ENCODE measurements at regions not wholly inside any gene's neighbourhood (a gene's known extent, or its start where the extent isn't known, plus 50 kb on each side); places are given as distances from the start of the nearest gene placed in this dataset.

GRCh38 chr1:175894581-175894980 is 151.2 kb upstream of the TNR start:
- in situ Hi-C loops (cut with MboI; ENCODE audit: low pct_unique_long_range_greater_than_20kb in 2 of 9, low sequenced_read_pairs in 9 of 9, unreplicated experiment in 9 of 9) = loop anchor here in 2 of 9 experiments (25.0 kb wide), 1 partner anchor 732 kb away; no protein-coding TSS in a partner anchor

GRCh38 chr1:175893192-175893591 is 149.8 kb upstream of the TNR start:
- in situ Hi-C loops (cut with MboI; ENCODE audit: low pct_unique_long_range_greater_than_20kb in 2 of 9, low sequenced_read_pairs in 9 of 9, unreplicated experiment in 9 of 9) = loop anchor here in 2 of 9 experiments (25.0 kb wide), 1 partner anchor 731 kb away; no protein-coding TSS in a partner anchor
- H3K4me3 ChIP-seq = no peak overlapping the region
- no peak overlapping the region for H3K27ac ChIP-seq
- ATAC-seq (replicated peaks in 6 of 8) = no peak
- WGBS, 10 experiments = 30 to 93% (median 76%) methylated on average over 1 to 3 of the region's 3 CpGs; no CpG with 5 or more reads in 2 of the 10 experiments
- no peaks in the 10 kb centered on the region for H3K4me1 ChIP-seq (replicated peaks in 1 of 2)

More at GRCh38 chr1:175894581-175894980, 151.2 kb upstream of the TNR start:
- no peak for ATAC-seq (replicated peaks in 6 of 8)
- WGBS, 10 experiments = 50 to 100% (median 89%) methylated on average over 1 of the region's 1 CpG; no CpG with 5 or more reads in 3 of the 10 experiments
- Histone ChIP-seq H3K4me3 (no peak overlapping the region), H3K4me1 (replicated peaks in 1 of 2) (no peaks in the 10 kb centered on the region), H3K27ac (no peak overlapping the region)

- H3K4me1 ChIP-seq (replicated peaks in 1 of 2) = peaks cover 0 to 2% of the 10 kb centered on the region in 2 donors
- WGBS, 10 experiments = 50 to 100% (median 80%) methylated on average over 1 to 5 of the region's 5 CpGs; no CpG with 5 or more reads in 2 of the 10 experiments
- in situ Hi-C loops (cut with MboI; ENCODE audit: low pct_unique_long_range_greater_than_20kb in 2 of 9, low sequenced_read_pairs in 9 of 9, unreplicated experiment in 9 of 9) = loop anchor here in 2 of 9 experiments (25.0 kb wide), 1 partner anchor 730 kb away; no protein-coding TSS in a partner anchor
- H3K27ac ChIP-seq = no peak overlapping the region
- H3K4me3 ChIP-seq = no peak overlapping the region
- ATAC-seq (replicated peaks in 6 of 8) = no peak
Observed at GRCh38 chr1:175892686-175893085, 149.3 kb upstream of the TNR start.

- Histone ChIP-seq H3K4me3 (no peak overlapping the region), H3K27ac (no peak overlapping the region), H3K4me1 (replicated peaks in 1 of 2) (peaks cover 0 to 2% of the 10 kb centered on the region in 2 donors)
- in situ Hi-C loops (cut with MboI; ENCODE audit: low pct_unique_long_range_greater_than_20kb in 2 of 9, low sequenced_read_pairs in 9 of 9, unreplicated experiment in 9 of 9) = loop anchor here in 2 of 9 experiments (25.0 kb wide), 1 partner anchor 730 kb away; no protein-coding TSS in a partner anchor
- no peak for ATAC-seq (replicated peaks in 6 of 8)
- 50 to 94% (median 83%) methylated on average over 2 to 8 of the region's 10 CpGs; no CpG with 5 or more reads in 5 of the 10 experiments for WGBS, 10 experiments
Observed at GRCh38 chr1:175891783-175892309, 148.5 kb upstream of the TNR start.

- Histone ChIP-seq H3K4me3 (no peak overlapping the region), H3K4me1 (replicated peaks in 1 of 2) (peaks cover 1 to 3% of the 10 kb centered on the region in 2 donors), H3K27ac (no peak overlapping the region)
- in situ Hi-C loops (cut with MboI; ENCODE audit: low pct_unique_long_range_greater_than_20kb in 2 of 9, low sequenced_read_pairs in 9 of 9, unreplicated experiment in 9 of 9) = loop anchor here in 2 of 9 experiments (25.0 kb wide), 1 partner anchor 729 kb away; no protein-coding TSS in a partner anchor
- no peak for ATAC-seq (replicated peaks in 6 of 8)
- 86 to 100% (median 97%) methylated on average over 1 to 7 of the region's 7 CpGs; no CpG with 5 or more reads in 2 of the 10 experiments for WGBS, 10 experiments
Observed at GRCh38 chr1:175890958-175891357, 147.6 kb upstream of the TNR start.

- in situ Hi-C loops (cut with MboI; ENCODE audit: low pct_unique_long_range_greater_than_20kb in 2 of 9, low sequenced_read_pairs in 9 of 9, unreplicated experiment in 9 of 9) = loop anchor here in 2 of 9 experiments (25.0 kb wide), 1 partner anchor 728 kb away; no protein-coding TSS in a partner anchor
- no peak overlapping the region for H3K27ac ChIP-seq
- peaks cover 9 to 12% of the 10 kb centered on the region in 2 donors for H3K4me1 ChIP-seq (replicated peaks in 1 of 2)
- no peak overlapping the region for H3K4me3 ChIP-seq
- ATAC-seq (replicated peaks in 6 of 8) = no peak
- 80 to 100% (median 100%) methylated on average over 1 to 2 of the region's 2 CpGs; no CpG with 5 or more reads in 2 of the 10 experiments for WGBS, 10 experiments
Observed at GRCh38 chr1:175889848-175890247, 146.5 kb upstream of the TNR start.

GRCh38 chr1:175888996-175889395 is 145.6 kb upstream of the TNR start:
- WGBS, 10 experiments = 50 to 100% (median 90%) methylated on average over 1 to 2 of the region's 2 CpGs; no CpG with 5 or more reads in 6 of the 10 experiments
- Histone ChIP-seq H3K4me1 (replicated peaks in 1 of 2) (peaks cover 9 to 16% of the 10 kb centered on the region in 2 donors), H3K4me3 (no peak overlapping the region), H3K27ac (no peak overlapping the region)
- peak in 2 of 8 experiments; percentile 55 to 83 for ATAC-seq (replicated peaks in 6 of 8)
- in situ Hi-C loops (cut with MboI; ENCODE audit: low pct_unique_long_range_greater_than_20kb in 2 of 9, low sequenced_read_pairs in 9 of 9, unreplicated experiment in 9 of 9) = loop anchor here in 2 of 9 experiments (25.0 kb wide), 1 partner anchor 727 kb away; no protein-coding TSS in a partner anchor

- Histone ChIP-seq H3K27ac (no peak overlapping the region), H3K4me1 (replicated peaks in 1 of 2) (peaks cover 9 to 16% of the 10 kb centered on the region in 2 donors), H3K4me3 (no peak overlapping the region)
- peak; percentile 82 to 99 (median 97) for ATAC-seq (replicated peaks in 6 of 8)
- 8 to 70% (median 39%) methylated on average over 2 to 12 of the region's 17 CpGs; no CpG with 5 or more reads in 5 of the 10 experiments for WGBS, 10 experiments
- in situ Hi-C loops (cut with MboI; ENCODE audit: low pct_unique_long_range_greater_than_20kb in 2 of 9, low sequenced_read_pairs in 9 of 9, unreplicated experiment in 9 of 9) = loop anchor here in 2 of 9 experiments (25.0 kb wide), 1 partner anchor 726 kb away; no protein-coding TSS in a partner anchor
Observed at GRCh38 chr1:175887981-175888428, 144.6 kb upstream of the TNR start.

GRCh38 chr1:175887521-175887920 is 144.1 kb upstream of the TNR start:
- ATAC-seq (replicated peaks in 6 of 8) = peak in 3 of 8 experiments; percentile 15 to 44 (median 36)
- 74 to 100% (median 87%) methylated on average over 4 to 20 of the region's 20 CpGs; no CpG with 5 or more reads in 5 of the 10 experiments for WGBS, 10 experiments
- Histone ChIP-seq H3K27ac (no peak overlapping the region), H3K4me3 (no peak overlapping the region), H3K4me1 (replicated peaks in 1 of 2) (peaks cover 9 to 16% of the 10 kb centered on the region in 2 donors)
- in situ Hi-C loops (cut with MboI; ENCODE audit: low pct_unique_long_range_greater_than_20kb in 2 of 9, low sequenced_read_pairs in 9 of 9, unreplicated experiment in 9 of 9) = loop anchor here in 2 of 9 experiments (25.0 kb wide), 1 partner anchor 725 kb away; no protein-coding TSS in a partner anchor

- Histone ChIP-seq H3K27ac (no peak overlapping the region), H3K4me1 (replicated peaks in 1 of 2) (peaks cover 13 to 16% of the 10 kb centered on the region in 2 donors), H3K4me3 (no peak overlapping the region)
- in situ Hi-C loops (cut with MboI; ENCODE audit: low pct_unique_long_range_greater_than_20kb in 2 of 9, low sequenced_read_pairs in 9 of 9, unreplicated experiment in 9 of 9) = loop anchor here in 2 of 9 experiments (25.0 kb wide), 1 partner anchor 723 kb away; no protein-coding TSS in a partner anchor
- peak in 4 of 8 experiments; percentile 4 to 29 (median 18) for ATAC-seq (replicated peaks in 6 of 8)
Observed at GRCh38 chr1:175885326-175885725, 141.9 kb upstream of the TNR start.

- in situ Hi-C loops (cut with MboI; ENCODE audit: low pct_unique_long_range_greater_than_20kb in 2 of 9, low sequenced_read_pairs in 9 of 9, unreplicated experiment in 9 of 9) = loop anchor here in 2 of 9 experiments (25.0 kb wide), 1 partner anchor 722 kb away; no protein-coding TSS in a partner anchor
- no peak overlapping the region for H3K27ac ChIP-seq
- no peak for ATAC-seq (replicated peaks in 6 of 8)
- WGBS, 10 experiments = 33 to 80% (median 65%) methylated on average over 1 to 5 of the region's 5 CpGs; no CpG with 5 or more reads in 4 of the 10 experiments
- no peak overlapping the region for H3K4me3 ChIP-seq
- H3K4me1 ChIP-seq (replicated peaks in 1 of 2) = peaks cover 13 to 16% of the 10 kb centered on the region in 2 donors
Observed at GRCh38 chr1:175884369-175884768, 141.0 kb upstream of the TNR start.

- Histone ChIP-seq H3K4me1 (replicated peaks in 1 of 2) (peaks cover 13 to 14% of the 10 kb centered on the region in 2 donors), H3K27ac (no peak overlapping the region), H3K4me3 (no peak overlapping the region)
- ATAC-seq (replicated peaks in 6 of 8) = no peak
- in situ Hi-C loops (cut with MboI; ENCODE audit: low pct_unique_long_range_greater_than_20kb in 2 of 9, low sequenced_read_pairs in 9 of 9, unreplicated experiment in 9 of 9) = loop anchor here in 2 of 9 experiments (25.0 kb wide), 1 partner anchor 720 kb away; no protein-coding TSS in a partner anchor
- WGBS, 10 experiments = 75 to 100% (median 83%) methylated on average over 1 of the region's 1 CpG; no CpG with 5 or more reads in 7 of the 10 experiments
Observed at GRCh38 chr1:175882192-175882591, 138.8 kb upstream of the TNR start.
